Skeletal muscle cell (primary cell): ENCODE measurements at regions not wholly inside any gene's neighbourhood (a gene's known extent, or its start where the extent isn't known, plus 50 kb on each side); places are given as distances from the start of the nearest gene placed in this dataset.
"Not testable (repeated sequence)": the region's sequence is repeated elsewhere in the genome, so short reads cannot be mapped to it uniquely, and the experiment has no call there.

Source experiments
- DNase-seq: peaks from one replicate; pipeline ENCODE4 v3.0.0-alpha.2; 2010; ENCODE audit warnings: low read depth
- H3K4me3 ChIP-seq: 2 replicates; pipeline ENCODE4 v1.5.1; 2011; ENCODE audit warnings: low read depth, mild to moderate bottlenecking, control low read depth, low read length, moderate library complexity

GRCh38 chr16:8168016-8168415 lies 422.3 kb downstream of the TMEM114 start:
- no peak overlapping the region for H3K4me3 ChIP-seq
- no peak for DNase-seq

DNA sequence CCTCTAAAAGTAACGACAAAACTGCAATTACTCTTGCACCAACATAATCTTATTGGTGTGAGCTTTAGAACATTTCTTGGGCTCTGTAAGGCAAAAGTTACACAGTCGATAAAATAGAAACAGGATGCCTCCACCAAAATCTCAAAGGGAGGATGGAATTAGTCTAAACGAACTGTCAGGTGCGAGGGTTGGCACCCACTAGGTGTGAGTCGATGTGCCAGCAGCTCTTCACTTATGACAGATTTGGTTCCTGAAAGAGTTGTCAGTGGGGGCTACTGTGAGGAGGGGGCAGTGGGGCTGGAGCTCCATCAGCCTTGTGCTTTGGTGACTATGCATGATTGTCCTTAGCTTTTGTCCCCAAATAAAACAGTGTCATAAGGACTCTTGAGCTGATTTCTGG lies 422.9 kb downstream of the TMEM114 start:
- DNase-seq: no peak
- H3K4me3 ChIP-seq: no peak overlapping the region

GRCh38 chr16:8158051-8158450 lies 432.3 kb downstream of the TMEM114 start:
- H3K4me3 ChIP-seq: no peak overlapping the region

GRCh38 chr16:8155275-8155674 lies 435.0 kb downstream of the TMEM114 start:
- H3K4me3 ChIP-seq: no peak overlapping the region
- no peak for DNase-seq

More at GRCh38 chr16:8158051-8158450, 432.3 kb downstream of the TMEM114 start:
- DNase-seq: no peak

DNA sequence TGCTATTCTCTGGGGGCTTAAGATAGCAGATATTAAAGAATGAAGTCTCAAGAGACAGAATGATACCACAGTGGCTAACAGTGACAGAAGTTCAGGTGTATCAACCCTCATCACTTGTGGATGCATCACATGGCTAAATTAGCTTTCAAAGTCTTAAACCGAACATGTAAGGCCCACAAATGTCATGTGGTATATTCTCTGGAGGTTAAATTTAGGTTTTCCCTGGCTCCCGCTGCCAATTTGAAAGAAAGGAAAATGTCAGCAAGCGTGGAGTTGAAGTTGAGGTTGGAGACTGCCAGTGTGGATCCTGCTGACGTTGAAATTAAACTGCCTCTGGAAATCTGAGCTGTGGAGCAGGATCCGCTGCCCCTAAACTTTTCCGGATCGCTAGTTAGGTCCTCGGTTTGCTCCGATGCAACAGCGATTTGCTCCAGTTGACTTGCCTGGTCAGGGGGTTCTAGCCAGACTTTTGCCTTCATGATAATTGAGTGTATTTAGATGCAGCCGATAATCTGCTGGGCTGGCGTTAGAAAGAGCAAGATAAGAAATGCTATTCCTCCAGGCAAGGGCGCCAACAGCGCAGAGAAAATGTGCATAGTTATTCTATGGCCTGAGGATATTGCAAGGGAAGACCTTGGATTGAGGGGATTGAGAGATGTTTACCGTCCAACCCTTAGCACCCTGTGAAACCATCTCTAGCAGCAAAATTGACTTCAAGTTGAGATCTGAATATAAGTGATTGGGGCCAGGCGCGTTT lies 443.9 kb downstream of the TMEM114 start:
- no peak overlapping the region for H3K4me3 ChIP-seq
- no peak for DNase-seq

GRCh38 chr16:8138666-8139065 lies 451.6 kb downstream of the TMEM114 start:
- H3K4me3 ChIP-seq: no peak overlapping the region

DNA sequence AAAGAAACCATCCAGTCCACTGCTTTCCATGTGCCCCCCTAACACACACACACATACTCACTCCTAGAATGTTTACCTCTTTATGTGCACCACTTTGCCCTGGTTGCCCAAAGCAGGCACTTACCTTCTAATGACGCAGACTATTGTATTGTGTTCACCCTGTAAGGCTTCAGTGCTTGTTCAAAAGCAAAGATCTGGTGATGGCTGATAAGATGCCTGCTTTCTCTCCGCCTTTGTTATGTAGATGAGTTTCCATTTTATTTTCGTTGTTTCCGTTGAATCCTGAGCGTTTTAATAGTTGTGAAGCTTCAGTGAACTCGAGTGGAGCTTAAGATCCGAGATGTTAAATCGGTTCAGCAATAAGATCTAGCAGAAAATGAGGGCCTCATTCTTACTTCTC lies 452.7 kb downstream of the TMEM114 start:
- DNase-seq: no peak
- no peak overlapping the region for H3K4me3 ChIP-seq

More at GRCh38 chr16:8138666-8139065, 451.6 kb downstream of the TMEM114 start:
- DNase-seq: no peak

GRCh38 chr16:8130197-8130596 lies 460.1 kb downstream of the TMEM114 start:
- H3K4me3 ChIP-seq: no peak overlapping the region
- DNase-seq: no peak

GRCh38 chr16:8127070-8127469 lies 463.2 kb downstream of the TMEM114 start:
- DNase-seq: no peak
- no peak overlapping the region for H3K4me3 ChIP-seq

GRCh38 chr16:8126313-8126712 lies 464.0 kb downstream of the TMEM114 start:
- no peak for DNase-seq
- no peak overlapping the region for H3K4me3 ChIP-seq

DNA sequence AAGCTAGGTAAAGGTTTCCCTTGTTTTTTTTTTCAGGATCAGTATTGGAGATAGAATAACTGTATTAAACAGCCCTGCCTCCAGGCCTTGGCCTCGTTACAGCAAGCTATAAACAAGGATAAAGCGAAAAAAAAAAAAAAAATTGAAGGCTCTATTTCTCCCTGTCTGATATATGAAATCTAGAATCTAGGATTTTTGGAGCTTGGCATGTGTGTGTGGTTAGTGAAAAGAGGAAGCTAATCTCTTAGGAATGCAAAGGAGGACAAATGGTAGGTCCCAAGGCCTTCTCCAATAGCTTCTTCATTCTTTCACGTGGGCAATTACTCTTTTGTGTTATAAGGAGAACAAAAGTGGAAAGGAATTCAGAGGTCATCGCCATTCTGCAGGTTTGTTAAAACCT lies 470.3 kb downstream of the TMEM114 start:
- DNase-seq: no peak
- H3K4me3 ChIP-seq: no peak overlapping the region

DNA sequence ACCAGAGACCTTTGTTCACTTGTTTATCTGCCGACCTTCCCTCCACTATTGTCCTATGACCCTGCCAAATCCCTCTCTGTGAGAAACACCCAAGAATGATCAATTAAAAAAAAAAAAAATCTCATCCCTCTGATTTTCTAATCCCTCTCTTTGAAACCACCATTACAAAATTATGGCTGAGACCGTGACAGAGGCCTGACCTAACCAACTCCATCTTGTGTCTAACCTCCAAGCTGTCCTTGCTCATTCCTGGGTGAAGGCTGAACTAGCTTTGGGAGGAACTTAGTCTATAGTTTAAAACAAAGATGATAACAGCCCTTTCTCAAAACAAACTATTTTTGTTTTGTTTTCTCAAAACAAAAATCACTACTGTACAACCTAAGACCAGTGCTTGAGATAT lies 474.5 kb downstream of the TMEM114 start:
- H3K4me3 ChIP-seq: no peak overlapping the region
- no peak for DNase-seq

DNA sequence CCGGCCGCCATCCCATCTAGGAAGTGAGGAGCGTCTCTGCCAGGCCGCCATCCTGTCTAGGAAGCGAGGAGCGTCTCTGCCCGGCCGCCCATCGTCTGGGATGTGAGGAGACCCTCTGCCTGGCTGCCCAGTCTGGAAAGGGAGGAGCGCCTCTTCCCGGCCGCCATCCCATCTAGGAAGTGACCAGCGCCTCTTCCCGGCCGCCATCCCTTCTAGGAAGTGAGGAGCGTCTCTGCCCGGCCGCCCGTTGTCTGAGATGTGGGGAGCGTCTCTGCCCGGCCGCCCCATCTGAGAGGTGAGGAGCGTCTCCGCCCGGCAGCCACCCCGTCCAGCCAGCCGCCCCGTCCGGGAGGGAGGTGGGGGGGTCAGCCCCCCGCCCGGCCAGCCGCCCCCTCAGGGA lies 475.4 kb downstream of the TMEM114 start:
- H3K4me3 ChIP-seq, DNase-seq: not testable (repeated sequence)

DNA sequence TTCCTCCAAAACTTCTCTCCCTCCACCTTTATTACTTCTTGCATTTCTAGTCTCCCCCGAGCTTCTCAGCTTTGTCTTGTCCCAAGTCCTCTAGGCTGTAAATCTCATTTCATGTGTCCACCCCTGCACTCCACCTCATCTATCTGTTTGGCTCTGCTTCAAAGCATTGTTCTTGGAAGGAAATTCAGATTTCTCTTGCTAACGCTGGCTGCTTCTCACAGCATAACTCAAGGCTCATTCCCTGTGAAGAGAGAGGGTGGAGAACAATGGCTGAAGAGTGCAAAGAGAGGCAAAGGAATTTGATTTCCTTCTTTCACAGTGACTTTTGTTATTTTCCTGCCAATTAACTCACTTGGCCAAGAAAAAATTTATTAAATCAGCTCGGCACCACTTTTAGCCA lies 476.5 kb downstream of the TMEM114 start:
- no peak for DNase-seq

GRCh38 chr16:8110572-8111514 lies 479.5 kb downstream of the TMEM114 start:
- H3K4me3 ChIP-seq: no peak overlapping the region
- DNase-seq: no peak

More for the DNA sequence above, 476.5 kb downstream of the TMEM114 start:
- H3K4me3 ChIP-seq: no peak overlapping the region

DNA sequence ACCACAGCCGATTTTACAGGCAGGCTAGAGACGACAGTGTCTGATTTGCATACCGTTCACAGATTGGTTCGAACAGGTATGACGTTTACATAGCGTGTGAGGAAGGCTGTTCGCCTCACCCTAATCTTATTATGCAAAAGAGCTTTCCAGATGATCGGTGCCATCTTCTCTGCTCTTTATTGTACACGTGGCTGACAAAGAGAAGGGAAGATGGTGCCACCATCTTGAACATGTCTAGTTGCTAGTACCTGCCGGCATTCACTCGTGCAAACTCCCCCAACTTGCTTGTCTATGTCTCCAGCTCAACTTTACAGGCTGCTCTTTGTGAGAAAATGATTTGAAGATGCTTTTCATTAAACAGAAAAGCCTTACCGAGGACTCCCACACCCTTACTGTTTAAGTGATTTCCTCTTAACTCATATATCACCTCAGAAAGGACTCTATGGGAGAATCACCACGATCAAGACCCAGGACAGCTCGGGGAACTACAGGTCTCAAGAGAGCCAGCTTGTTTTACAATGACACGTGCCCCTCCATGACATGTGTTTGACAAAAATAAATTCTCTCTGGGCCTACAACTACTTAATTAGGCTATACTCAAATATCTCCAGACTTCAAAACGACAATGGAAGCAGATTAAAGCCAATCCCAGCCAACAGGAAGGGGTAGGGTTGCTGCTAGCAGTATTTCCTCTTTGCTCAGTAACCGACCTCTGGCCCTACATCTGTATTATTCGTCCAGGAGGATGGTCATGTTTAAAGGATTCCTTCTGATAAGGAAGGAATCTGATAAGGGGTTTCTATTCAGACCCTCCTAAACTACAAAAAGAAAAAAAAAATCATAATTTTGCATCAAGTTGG lies 480.6 kb downstream of the TMEM114 start:
- H3K4me3 ChIP-seq: no peak overlapping the region
- no peak for DNase-seq

- no peak for DNase-seq
- no peak overlapping the region for H3K4me3 ChIP-seq
Measured at GRCh38 chr16:8108991-8109509, 481.3 kb downstream of the TMEM114 start.

DNA sequence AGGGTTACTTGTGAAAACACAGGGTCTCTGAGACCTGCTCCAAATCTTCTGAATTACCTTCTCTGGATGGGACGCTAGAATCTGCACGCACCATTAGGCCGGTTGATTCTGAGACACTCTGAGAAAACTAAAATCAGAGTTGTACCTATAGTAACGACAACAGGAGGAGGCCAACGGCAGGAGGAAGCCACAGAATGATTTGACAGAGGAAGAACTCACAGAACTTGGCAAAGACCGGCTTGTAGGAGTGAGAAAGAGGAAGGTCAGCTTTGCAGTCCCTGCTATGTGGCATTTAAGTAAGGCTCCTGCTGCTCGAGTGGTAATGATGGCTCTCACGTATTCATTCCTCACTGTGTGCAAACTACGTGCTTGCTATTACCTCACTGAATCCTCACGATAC lies 483.0 kb downstream of the TMEM114 start:
- H3K4me3 ChIP-seq: no peak overlapping the region
- no peak for DNase-seq

- no peak overlapping the region for H3K4me3 ChIP-seq
- no peak for DNase-seq
Measured at GRCh38 chr16:8103649-8104289, 486.5 kb downstream of the TMEM114 start.
